Calu3 (cell line): ENCODE measurements at regions not wholly inside any gene's neighbourhood (a gene's known extent, or its start where the extent isn't known, plus 50 kb on each side); places are given as distances from the start of the nearest gene placed in this dataset.

ENCODE experiments used
- BruUV-seq: library from RNA; stranded (reverse); fragments of 400-500 nt; replicated peaks from 2 replicates; lab custom pipeline; 2021; lab: Mats Ljungman, UMichigan
- CTCF ChIA-PET: fragments of 300-600 bp; sonication (Branson Sonifier 250); formaldehyde crosslinking; loops from one replicate; lab custom pipeline; 2022; ENCODE audit warnings: antibody characterized with exemption; lab: Charles Lee
- DNase-seq: peaks from one replicate; pipeline ENCODE4 v3.0.0; 2022
- H3K27ac Mint-ChIP-seq: one replicate; pipeline ENCODE4 v1.8.0; 2022; ENCODE audit warnings: mixed read lengths; ENCODE audit not compliant: unreplicated experiment
- H3K27me3 Mint-ChIP-seq: one replicate; pipeline ENCODE4 v1.8.0; 2022; ENCODE audit warnings: mixed read lengths; ENCODE audit not compliant: unreplicated experiment
- H3K36me3 Mint-ChIP-seq: one replicate; pipeline ENCODE4 v1.8.0; 2022; ENCODE audit warnings: mild to moderate bottlenecking, moderate library complexity, mixed read lengths; ENCODE audit not compliant: insufficient read depth, unreplicated experiment
- H3K4me1 Mint-ChIP-seq: one replicate; pipeline ENCODE4 v1.8.0; 2022; ENCODE audit warnings: mild to moderate bottlenecking, low read depth, mixed read lengths; ENCODE audit not compliant: unreplicated experiment
- H3K4me3 Mint-ChIP-seq: one replicate; pipeline ENCODE4 v1.8.0; 2022; ENCODE audit warnings: mild to moderate bottlenecking, low read depth, moderate library complexity, mixed read lengths; ENCODE audit not compliant: unreplicated experiment
- H3K9me3 Mint-ChIP-seq: one replicate; pipeline ENCODE4 v1.8.0; 2022; ENCODE audit warnings: low read depth, mixed read lengths; ENCODE audit not compliant: unreplicated experiment
- intact Hi-C: fragments of 100-400 bp; cut with micrococcal nuclease; formaldehyde crosslinking; loops from one replicate; pipeline ENCODE4 v1.10.0; 2022; ENCODE audit not compliant: unreplicated experiment
- TF ChIP-seq, protein P1 (sequence below): fragments of 200-600 bp; IDR thresholded peaks from one replicate; pipeline ENCODE4 v1.8.0; 2022; ENCODE audit warnings: antibody characterized with exemption; ENCODE audit not compliant: unreplicated experiment

DNA sequence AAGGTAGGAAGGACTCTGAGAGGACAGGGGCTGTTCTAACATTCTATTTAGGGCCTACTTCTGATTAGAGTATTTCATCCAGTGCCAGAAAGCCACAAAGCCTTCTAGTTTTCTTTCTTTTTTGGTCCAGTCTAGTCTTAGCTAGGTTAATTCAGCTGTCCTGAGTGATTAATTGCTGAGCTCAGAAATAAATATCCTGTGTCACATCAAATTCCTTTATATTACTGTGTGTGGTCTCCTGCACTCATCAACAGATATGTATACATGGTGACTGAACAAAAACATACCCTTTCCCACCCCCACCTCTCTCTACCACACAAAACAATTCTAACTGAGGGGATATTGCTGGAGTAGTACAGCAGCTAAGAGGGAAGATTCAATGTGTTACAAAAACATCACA lies 601.5 kb upstream of the NRSN1 start:
- Mint-ChIP-seq H3K36me3 (no peaks in the 10 kb centered on the region), H3K27ac (no peak overlapping the region), H3K27me3 (no peaks in the 10 kb centered on the region), H3K9me3 (peaks cover 20% of the 10 kb centered on the region), H3K4me3 (no peak overlapping the region), H3K4me1 (no peaks in the 10 kb centered on the region)
- no TSS peak for BruUV-seq
- intact Hi-C loops: no loop called here
- no peak for DNase-seq
- CTCF ChIA-PET: no interaction called here
- TF ChIP-seq, protein P1, sequence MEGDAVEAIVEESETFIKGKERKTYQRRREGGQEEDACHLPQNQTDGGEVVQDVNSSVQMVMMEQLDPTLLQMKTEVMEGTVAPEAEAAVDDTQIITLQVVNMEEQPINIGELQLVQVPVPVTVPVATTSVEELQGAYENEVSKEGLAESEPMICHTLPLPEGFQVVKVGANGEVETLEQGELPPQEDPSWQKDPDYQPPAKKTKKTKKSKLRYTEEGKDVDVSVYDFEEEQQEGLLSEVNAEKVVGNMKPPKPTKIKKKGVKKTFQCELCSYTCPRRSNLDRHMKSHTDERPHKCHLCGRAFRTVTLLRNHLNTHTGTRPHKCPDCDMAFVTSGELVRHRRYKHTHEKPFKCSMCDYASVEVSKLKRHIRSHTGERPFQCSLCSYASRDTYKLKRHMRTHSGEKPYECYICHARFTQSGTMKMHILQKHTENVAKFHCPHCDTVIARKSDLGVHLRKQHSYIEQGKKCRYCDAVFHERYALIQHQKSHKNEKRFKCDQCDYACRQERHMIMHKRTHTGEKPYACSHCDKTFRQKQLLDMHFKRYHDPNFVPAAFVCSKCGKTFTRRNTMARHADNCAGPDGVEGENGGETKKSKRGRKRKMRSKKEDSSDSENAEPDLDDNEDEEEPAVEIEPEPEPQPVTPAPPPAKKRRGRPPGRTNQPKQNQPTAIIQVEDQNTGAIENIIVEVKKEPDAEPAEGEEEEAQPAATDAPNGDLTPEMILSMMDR: no peak

DNA sequence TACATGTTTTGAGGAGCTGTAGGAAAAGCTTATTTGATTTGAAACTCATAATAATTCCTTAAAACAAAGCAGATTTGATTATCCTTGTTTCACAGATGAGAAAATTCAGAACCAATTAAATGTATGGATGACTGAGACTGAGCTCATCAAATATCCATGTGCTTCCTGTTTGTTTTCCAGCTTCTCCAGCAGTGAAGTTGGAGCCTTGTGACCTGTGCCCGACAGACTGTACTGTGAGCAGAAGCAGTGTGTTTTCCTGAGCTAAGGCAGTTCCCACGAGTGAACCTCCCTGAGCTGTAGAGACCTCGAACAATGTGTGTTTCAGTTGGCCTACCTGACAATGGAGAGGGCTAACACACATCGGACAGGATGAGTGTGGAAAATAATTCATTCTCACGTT lies 599.5 kb upstream of the NRSN1 start:
- BruUV-seq: no TSS peak
- peaks cover 17% of the 10 kb centered on the region for H3K9me3 Mint-ChIP-seq
- H3K4me1 Mint-ChIP-seq: no peaks in the 10 kb centered on the region
- H3K27ac Mint-ChIP-seq: no peak overlapping the region
- TF ChIP-seq, protein P1: no peak
- H3K36me3 Mint-ChIP-seq: no peaks in the 10 kb centered on the region
- intact Hi-C loops: no loop called here
- no peak for DNase-seq
- no peak overlapping the region for H3K4me3 Mint-ChIP-seq
- no peaks in the 10 kb centered on the region for H3K27me3 Mint-ChIP-seq
- CTCF ChIA-PET: interaction anchor here (0.5 to 1.2 kb wide), 2 partner anchors 9 to 67 kb away, joined by 3 to 4 read pairs; no protein-coding TSS in a partner anchor

DNA sequence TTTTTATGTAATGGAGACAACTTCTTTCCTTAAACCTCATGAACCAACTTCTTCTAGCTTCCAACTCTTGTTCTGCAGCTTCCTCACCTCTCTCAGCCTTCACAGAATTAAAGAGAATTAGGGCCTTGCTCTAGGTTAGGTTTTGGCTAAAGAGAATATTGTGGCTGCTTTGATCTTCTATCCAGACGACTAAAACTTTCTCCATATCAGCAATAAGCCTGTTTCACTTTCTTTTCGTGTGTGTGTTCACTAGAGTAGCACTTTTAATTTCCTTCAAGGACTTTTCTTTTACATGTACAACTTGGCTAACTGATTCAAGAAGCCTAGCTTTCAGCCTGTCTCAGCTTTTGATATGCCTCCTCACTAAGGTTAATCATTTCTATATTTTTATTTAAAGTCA lies 596.1 kb upstream of the NRSN1 start:
- Mint-ChIP-seq H3K27me3 (no peaks in the 10 kb centered on the region), H3K27ac (no peak overlapping the region), H3K9me3 (peaks cover 13% of the 10 kb centered on the region), H3K4me3 (no peak overlapping the region), H3K4me1 (no peaks in the 10 kb centered on the region), H3K36me3 (no peaks in the 10 kb centered on the region)
- TF ChIP-seq, protein P1: no peak
- CTCF ChIA-PET: no interaction called here
- intact Hi-C loops: no loop called here
- DNase-seq: no peak
- no TSS peak for BruUV-seq

DNA sequence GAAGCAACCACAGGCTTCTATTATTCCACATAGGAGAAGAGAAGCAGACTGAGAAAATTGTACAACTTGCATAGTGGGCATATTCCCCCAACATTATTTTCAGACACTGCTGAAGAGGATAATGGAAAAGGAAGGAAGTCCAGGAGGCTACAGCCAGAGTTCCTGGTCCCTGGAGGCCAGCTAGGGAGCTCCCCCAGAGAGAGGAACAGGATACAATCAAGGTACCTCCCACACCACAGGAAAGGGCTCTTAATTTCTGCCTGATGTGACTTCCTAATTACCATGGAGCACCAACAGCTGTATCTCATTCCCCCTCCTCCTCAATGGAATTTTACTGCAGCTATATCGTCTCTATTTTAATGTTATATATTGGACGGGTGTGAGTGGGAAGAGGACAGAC lies 594.3 kb upstream of the NRSN1 start:
- Mint-ChIP-seq H3K27me3 (no peaks in the 10 kb centered on the region), H3K27ac (no peak overlapping the region), H3K4me3 (no peak overlapping the region), H3K4me1 (no peaks in the 10 kb centered on the region), H3K9me3 (peaks cover 12% of the 10 kb centered on the region), H3K36me3 (no peaks in the 10 kb centered on the region)
- no TSS peak for BruUV-seq
- CTCF ChIA-PET: no interaction called here
- TF ChIP-seq, protein P1: no peak
- intact Hi-C loops: no loop called here
- DNase-seq: no peak
